GM21423 (cell line): ENCODE measurements at regions not wholly inside any gene's neighbourhood (a gene's known extent, or its start where the extent isn't known, plus 50 kb on each side); places are given as distances from the start of the nearest gene placed in this dataset.

Experiments used
- ATAC-seq: cut with Tn5 transposase; IDR thresholded peaks from one replicate; pipeline ENCODE4 v1.9.1; 2021; ENCODE audit warnings: mild to moderate bottlenecking, moderate library complexity; ENCODE audit not compliant: unreplicated experiment

DNA sequence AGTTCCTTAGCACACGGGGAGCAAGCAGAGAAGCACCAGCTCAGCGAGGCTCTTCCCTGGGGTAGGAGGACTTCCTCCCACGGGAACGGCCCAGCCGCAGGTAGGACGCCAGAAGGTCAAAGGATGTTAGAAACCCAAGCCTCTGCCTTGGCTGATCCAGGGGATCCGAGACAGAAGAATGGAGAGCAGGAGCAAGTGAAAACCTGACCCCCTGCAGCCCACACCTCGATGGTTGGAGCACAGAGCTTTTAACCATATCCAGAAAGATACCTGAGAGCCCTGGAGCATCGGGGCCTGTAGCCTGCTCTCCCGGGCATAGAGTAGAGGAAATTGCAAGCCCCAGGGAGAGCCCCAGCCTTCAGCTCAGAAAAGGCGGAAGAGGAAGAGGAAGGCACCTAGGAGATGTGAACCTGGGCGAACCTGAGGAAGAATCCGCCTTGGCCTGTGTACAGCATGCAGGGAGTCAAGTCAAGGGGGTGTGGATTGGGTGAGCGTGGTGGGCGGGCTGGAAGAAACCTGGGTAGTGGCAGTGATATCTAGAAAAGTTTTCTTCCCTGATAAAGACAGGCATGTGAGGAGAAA, 76.3 kb downstream of the PSMG1 start:
- no peak for ATAC-seq

DNA sequence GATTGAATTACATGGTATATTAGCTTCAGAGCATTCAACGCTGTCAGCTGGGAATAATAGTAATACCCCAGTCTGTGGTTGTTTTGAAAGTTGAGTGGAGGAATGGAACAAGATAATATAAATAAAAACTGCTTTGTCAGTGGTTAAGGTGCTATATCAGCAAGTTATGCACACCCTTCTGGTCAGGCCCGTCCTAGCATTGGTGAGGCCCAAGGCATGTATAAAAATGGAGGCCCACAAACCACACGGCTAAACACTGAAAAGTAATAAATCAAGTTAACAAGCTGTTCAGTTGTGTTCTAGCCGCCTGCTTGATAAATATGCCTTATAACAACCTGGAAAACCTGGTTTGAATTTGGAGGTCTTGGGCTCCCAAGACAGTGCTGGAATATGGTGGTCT, 77.4 kb downstream of the PSMG1 start:
- ATAC-seq = no peak

DNA sequence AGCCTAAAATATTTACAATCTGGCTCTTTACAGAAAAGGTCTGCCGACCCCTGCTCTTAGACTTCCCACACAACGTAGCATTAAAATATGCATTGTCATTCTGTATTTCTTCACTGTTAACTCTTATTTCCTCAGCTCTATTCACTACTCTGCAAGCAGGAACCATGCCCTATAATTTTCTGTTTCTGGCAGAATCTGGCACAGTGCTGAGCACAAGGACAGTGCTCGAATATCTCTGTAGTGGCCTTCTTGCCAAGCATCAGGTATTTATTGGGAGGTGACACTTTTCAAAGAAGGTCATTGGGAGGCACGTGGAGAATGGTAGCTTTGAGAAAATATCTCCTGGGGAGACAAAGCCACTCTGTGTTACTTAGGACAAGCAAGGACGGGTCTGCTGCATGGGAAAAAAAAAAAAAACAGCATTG, 77.9 kb downstream of the PSMG1 start:
- ATAC-seq = no peak

DNA sequence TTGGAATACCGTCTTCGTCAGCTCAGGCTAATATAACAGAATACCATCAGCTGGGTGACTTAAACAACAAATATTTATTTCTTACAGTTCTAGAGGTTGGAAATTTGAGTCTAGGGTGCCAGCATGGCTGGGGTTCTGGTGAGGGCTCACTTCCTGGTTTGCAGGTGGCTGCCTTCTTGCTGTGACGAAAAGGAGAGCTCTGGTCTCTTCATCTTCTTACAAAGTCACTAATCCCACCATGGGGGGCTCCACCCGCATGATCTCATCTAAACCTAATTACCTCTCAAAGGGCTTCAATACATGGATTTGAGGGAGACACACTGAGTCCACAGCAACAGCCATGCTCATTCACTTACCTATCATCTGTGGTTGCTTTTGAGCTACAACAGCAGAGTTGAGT, 78.3 kb downstream of the PSMG1 start:
- ATAC-seq = no peak

DNA sequence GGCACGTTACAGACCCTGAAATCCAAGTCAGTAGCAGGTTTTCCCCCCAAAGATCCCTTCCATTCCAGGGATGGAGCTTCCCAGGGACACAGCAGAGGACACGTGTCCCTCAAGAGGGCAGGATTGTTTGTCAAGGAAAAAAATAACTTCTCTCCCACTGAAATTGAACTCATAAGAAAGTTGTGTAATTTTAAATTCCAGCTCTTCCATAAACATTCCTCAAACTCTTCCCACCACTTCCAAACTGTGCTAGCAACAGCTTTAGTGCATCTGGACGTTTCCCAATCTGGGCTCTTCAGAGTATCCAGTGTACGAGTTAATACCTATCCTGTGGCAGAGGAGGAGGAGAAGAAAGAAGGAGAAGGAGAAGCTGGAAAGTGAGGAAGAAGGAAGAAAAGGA, 79.6 kb downstream of the PSMG1 start:
- no peak for ATAC-seq

DNA sequence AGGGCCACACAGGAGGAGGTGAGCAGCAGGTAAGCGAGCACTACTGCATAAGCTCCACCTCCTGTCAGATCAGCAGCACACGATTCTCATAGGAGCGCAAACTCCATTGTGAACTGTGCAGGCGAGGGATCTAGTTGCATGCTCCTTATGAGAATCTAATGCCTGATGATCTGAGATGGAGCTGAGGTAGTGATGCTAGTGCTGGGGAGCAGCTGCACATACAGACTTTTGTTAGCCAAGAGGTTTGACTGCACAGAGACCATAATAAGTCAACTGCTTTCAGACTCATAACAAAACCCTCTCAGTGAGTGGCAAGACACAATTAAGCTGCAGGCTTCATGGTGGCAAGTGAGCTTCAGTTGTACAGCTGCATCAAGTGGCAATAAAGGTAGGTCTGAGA, 83.4 kb downstream of the PSMG1 start:
- ATAC-seq = no peak

DNA sequence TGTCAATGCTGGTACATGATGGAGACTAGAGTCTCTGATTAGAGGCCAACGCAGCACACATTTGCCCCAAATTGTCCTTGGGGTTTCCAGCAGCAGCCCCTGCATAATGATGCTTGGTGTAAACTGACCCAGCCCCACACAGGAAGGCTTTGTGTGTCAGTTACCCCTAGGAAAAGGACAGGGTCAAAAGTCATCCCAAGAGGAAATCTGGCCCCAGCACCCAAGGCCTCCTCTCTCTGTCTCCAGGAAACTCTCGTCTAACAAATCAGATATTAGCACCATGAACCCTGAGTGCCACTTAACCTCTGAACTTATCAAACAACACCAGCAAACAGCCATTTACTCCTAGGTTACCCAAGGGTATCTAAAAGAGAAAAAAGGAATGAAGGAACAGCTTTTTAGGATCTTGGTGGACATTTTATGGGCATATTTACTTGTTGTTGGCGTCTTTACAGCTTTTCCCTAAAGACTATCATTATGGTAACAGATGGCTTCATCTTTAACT, 84.5 kb downstream of the PSMG1 start:
- ATAC-seq = no peak

DNA sequence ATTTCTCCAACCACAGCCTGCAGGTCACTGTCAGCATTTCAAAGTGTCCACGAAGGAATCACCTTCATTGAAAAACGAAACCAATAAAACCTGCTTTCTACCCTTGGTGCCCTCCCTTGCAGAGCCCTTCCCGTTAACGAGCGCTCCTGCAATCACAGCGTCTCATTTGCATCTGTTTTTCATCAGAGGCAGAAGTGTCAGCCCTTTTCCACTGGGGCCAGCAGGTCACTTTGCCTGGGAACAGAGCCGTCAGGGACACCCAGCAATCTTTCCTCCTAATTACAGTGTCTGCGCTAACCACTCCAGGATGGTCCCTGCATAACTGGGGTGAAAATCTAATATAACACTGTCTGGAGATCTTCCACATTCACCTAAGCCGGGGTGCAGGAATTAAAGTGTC, 85.3 kb downstream of the PSMG1 start:
- no peak for ATAC-seq

- ATAC-seq = no peak
Measured at GRCh38 chr21:39097335-39097861, 85.9 kb downstream of the PSMG1 start.

- ATAC-seq = no peak
Measured at GRCh38 chr21:39096754-39097153, 86.5 kb downstream of the PSMG1 start.

DNA sequence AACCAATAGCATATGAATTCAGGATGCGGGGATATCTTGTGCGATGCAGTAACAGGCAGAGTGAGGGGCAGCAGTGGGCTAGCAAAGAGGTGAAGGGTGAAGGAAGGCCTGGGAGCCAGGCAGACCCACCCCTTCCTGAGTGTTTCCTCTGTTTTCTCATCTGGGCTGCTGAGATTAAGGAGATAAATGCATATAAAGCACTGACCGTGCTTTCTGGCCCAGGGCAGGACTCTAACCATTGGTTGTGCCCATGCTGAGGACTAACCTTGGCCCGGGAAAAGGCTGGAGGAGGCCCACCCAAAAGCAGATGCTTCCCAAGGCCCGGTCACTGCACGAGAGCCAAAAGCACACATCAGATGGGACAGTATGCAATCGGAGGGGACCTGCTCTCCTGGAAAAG, 87.6 kb downstream of the PSMG1 start:
- ATAC-seq = no peak

DNA sequence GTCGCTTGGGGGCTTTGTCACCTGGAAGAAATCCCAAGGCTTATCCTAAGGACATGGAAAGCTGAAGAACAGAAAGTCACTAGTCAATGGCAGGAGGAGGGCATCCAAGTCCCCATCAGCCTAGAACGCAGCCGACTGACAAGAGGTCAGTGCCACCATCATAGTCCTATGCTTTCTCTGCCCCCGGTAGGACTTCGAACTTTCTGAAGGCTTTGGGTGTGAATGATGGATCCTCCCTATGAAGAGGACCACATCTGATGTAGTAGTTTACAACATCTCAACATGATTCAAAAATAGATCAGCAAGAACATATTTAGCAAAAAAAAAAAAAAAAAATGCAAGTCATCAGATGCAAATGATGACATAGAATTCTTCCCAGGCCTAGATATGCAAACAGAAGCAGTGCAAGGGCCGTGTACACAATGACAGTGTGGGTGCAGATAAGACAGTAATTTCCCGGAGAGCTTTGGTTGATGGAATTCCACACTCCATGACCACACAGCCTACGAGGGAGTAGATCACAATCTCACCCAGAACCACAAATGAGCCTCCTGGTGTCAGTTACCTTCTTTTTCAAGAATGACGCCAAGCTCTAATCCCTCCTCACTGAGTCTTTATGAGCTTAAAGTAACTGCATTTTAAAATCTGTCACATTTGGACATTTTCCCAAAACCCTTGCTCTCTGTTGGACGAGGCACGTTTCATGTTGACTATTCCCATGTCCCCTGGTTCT, 88.2 kb downstream of the PSMG1 start:
- ATAC-seq = no peak

GRCh38 chr21:39094087-39094780, 89.0 kb downstream of the PSMG1 start:
- ATAC-seq = no peak

GRCh38 chr21:39093526-39093925, 89.7 kb downstream of the PSMG1 start:
- ATAC-seq = no peak

DNA sequence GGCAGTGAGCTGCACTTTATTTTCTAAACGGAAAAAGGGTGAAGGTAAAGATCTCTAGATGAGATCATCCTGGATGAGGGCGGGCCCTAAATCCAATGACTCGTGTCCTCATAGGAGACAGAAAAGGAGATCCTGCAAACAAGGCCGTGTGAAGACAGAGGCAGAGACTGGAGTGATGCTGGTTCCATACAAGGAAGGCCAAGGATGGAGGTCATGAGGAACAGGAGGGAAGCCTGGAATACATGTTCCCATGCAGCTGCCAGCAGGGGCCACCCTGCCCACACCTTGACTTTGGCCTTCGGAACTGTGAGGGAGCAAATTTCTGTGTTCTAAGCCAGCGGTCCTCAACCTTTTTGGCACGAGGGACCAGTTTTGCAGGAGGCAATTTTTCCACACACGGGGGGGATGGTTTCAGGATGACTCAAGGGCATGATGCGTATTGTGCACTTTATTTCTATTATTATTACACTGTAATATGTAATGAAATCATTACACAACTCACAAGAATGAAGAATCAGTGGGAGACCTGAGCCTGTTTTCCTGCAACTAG, 94.3 kb downstream of the PSMG1 start:
- ATAC-seq = no peak

- no peak for ATAC-seq
Measured at GRCh38 chr21:39088031-39088370, 95.2 kb downstream of the PSMG1 start.

- ATAC-seq = no peak
Measured at GRCh38 chr21:39087238-39088030, 95.8 kb downstream of the PSMG1 start.

DNA sequence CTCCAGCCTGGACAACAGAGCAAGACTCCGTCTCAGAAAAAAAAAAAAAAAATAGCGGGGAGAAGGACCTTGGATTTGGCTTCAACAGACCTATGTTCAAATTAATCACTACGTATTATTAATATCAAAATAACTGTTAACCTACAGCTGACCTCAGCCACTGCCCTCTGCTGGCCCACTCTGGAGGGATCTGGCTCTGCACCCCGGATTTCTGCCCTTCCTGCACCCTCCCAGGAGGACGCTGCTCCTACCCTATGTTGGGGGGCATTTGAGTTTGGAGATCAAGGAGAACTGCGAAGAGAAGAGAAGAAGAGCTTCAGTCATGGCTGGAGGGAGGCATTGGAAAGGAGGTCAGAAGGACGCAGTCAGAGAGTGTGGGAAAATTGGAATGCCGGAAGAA, 96.7 kb downstream of the PSMG1 start:
- no peak for ATAC-seq

GRCh38 chr21:39085843-39086405, 97.3 kb downstream of the PSMG1 start:
- ATAC-seq = no peak

DNA sequence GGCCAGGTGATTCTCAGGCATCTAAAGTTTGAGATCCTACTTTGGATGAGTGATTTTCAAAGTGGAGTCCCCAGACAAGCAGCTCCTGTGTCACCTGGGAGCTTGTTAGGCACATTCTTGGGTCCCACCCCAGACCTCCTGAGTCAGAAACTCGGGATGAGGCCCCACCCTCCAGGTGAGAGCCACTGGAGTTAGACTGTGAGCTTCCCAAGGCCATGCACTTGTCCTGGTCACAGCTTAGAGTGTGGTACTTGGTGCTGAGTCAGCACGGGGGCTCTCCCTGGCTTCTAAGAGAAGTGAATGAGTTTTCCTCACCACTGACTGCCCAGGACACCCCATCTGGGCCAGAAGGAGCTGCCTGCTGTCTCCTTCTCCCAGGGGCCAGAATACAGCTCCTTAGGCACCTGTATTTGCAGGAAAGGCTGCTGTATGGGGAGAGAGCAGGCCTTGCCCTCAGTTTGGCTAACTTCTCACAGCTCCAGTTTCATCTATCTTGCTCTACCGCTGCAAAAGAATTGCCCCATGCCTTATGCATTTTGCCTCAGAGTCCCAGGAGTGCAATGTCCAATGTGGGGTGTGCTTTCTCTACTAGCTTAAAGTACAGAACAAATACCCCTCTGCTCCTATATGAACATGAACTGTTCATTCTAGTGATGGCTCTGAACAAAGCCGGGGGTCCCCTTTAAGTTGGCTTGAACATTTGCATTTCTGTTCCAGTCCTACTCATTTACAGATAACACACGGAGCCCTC, 98.1 kb downstream of the PSMG1 start:
- ATAC-seq = no peak
